ENCODE measurements at regions not wholly inside any gene's neighbourhood (a gene's known extent, or its start where the extent isn't known, plus 50 kb on each side); places are given as distances from the start of the nearest gene placed in this dataset.

GRCh38 chr21:24353492-24353891, 1253.8 kb downstream of the MRPL39 start:
- intact Hi-C loops (cut with DNase I; ENCODE audit: low total_unique reads), result no loop called here
- H3K4me3 ChIP-seq (ENCODE audit: low read depth, poor library complexity, severe bottlenecking), result no peak overlapping the region
- 64 to 71% methylated on average over 7 of the region's 7 CpGs for WGBS, 2 donors
- TF ChIP-seq CTCF (IDR thresholded peaks at IDR 0.05) (no peak), POLR2A (IDR thresholded peaks at IDR 0.05) (no peak)
- DNase-seq (ENCODE audit: low spot score in 2 of 2), result no peak

- 79 to 82% methylated on average over 2 of the region's 2 CpGs for whole genome bisulfite sequencing, 2 donors
- TF ChIP-seq POLR2A (IDR thresholded peaks at IDR 0.05) (no peak), CTCF (IDR thresholded peaks at IDR 0.05) (no peak)
- intact Hi-C loops (cut with DNase I; ENCODE audit: low total_unique reads), result no loop called here
- no peak for DNase-seq (ENCODE audit: low spot score in 2 of 2)
- H3K4me3 ChIP-seq (ENCODE audit: low read depth, poor library complexity, severe bottlenecking), result no peak overlapping the region
Measured at GRCh38 chr21:24339406-24339805, 1267.9 kb downstream of the MRPL39 start.

- WGBS, 2 donors, result 93 to 94% methylated on average over 6 of the region's 6 CpGs
- H3K4me3 ChIP-seq (ENCODE audit: low read depth, poor library complexity, severe bottlenecking), result no peak overlapping the region
- no peak for DNase-seq (ENCODE audit: low spot score in 2 of 2)
- intact Hi-C loops (cut with DNase I; ENCODE audit: low total_unique reads), result no loop called here
- no peak for TF ChIP-seq CTCF (IDR thresholded peaks at IDR 0.05)
- no peak for TF ChIP-seq POLR2A (IDR thresholded peaks at IDR 0.05)
Measured at GRCh38 chr21:24336491-24336890, 1270.8 kb downstream of the MRPL39 start.

DNA sequence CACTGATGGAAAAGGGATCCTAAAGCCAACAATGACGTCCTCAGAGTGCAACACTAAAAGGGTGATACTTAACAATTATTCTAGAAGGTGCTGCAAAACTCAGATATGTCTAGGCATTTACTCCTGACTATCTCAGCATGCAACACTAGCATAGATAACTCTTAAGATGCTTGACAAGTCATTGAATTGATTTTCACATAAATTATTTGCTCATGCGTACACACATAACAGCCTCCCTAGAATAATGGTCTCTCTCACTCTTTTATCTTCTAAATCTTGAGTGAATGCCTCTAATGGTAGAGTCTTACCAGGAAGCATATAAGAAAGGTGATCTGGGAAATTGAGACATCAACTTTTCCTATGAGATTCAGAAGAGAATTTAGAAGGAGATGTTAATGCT, 1283.7 kb downstream of the MRPL39 start:
- intact Hi-C loops (cut with DNase I; ENCODE audit: low total_unique reads), result no loop called here
- no peak for TF ChIP-seq CTCF (IDR thresholded peaks at IDR 0.05)
- H3K4me3 ChIP-seq (ENCODE audit: low read depth, poor library complexity, severe bottlenecking), result no peak overlapping the region
- DNase-seq (ENCODE audit: low spot score in 2 of 2), result no peak
- WGBS, 2 donors, result 79 to 82% methylated on average over 2 of the region's 2 CpGs

DNA sequence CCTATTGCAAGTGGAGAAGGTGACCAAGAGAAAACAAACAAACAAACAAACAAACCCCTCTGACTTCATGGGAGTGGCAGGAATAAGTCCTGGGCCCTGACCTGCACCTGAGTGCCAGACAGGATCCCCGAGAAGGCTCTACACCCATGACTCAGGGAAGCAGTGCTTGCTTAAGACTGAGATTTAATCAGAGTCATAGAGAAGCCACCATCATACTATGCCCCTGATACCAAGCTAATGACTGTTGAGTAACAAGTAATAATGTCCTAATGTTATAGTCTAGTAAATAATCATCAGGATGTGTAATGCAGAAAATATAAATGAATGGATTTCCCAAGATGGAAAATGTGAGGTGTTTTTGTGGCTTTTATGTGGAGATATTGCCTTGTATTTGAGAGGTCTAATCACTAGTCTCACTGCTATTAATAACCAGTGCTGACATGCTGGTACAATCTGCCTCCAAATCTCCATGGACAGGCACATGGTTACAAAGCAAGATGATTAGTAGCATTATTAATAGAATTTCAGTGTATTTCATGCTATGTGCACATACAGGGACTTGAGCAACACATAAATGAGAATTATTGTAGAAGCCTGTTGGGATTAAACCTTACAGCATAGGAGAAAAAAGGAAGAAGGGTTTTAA, 1290.9 kb downstream of the MRPL39 start:
- 47 to 67% methylated on average over 1 of the region's 1 CpG for WGBS, 2 donors
- TF ChIP-seq CTCF (IDR thresholded peaks at IDR 0.05) (no peak), POLR2A (IDR thresholded peaks at IDR 0.05) (no peak)
- no peak for DNase-seq (ENCODE audit: low spot score in 2 of 2)
- H3K4me3 ChIP-seq (ENCODE audit: low read depth, poor library complexity, severe bottlenecking), result no peak overlapping the region
- intact Hi-C loops (cut with DNase I; ENCODE audit: low total_unique reads), result no loop called here

- DNase-seq (ENCODE audit: low spot score in 2 of 2), result no peak
- intact Hi-C loops (cut with DNase I; ENCODE audit: low total_unique reads), result no loop called here
- no peak overlapping the region for H3K4me3 ChIP-seq (ENCODE audit: low read depth, poor library complexity, severe bottlenecking)
- TF ChIP-seq POLR2A (IDR thresholded peaks at IDR 0.05) (no peak), CTCF (IDR thresholded peaks at IDR 0.05) (no peak)
- 47 to 67% methylated on average over 1 of the region's 1 CpG for WGBS, 2 donors
Measured at GRCh38 chr21:24310788-24311187, 1296.5 kb downstream of the MRPL39 start.

Measured in lower leg skin (tissue), 4 donors.